Adrenal gland (tissue), 5 donors: ENCODE measurements at regions not wholly inside any gene's neighbourhood (a gene's known extent, or its start where the extent isn't known, plus 50 kb on each side); places are given as distances from the start of the nearest gene placed in this dataset.

ENCODE experiments used
- CTCF ChIP-seq, 6 experiments: fragments of 450-650 bp in 4 of 6; fragments of 200-600 bp in 2 of 6; sonication (generic) in 1 of 6; IDR thresholded peaks; 1 replicate in 5 of 6; 2 replicates in 1 of 6; pipeline versions ENCODE4 v1.5.1 to v1.8.0; 2016 to 2021; ENCODE audit warnings: antibody characterized with exemption in 6 of 6, mild to moderate bottlenecking in 2 of 6, moderate library complexity in 1 of 6
- POLR2A ChIP-seq, 2 donors: fragments of 450-650 bp; IDR thresholded peaks; one replicate each; pipeline ENCODE4 v1.6.1; 2017; ENCODE audit warnings: antibody characterized with exemption in 2 of 2, mild to moderate bottlenecking in 2 of 2, moderate library complexity in 1 of 2
- donor health status: DM: no; HTN: no; CAD: no.

DNA sequence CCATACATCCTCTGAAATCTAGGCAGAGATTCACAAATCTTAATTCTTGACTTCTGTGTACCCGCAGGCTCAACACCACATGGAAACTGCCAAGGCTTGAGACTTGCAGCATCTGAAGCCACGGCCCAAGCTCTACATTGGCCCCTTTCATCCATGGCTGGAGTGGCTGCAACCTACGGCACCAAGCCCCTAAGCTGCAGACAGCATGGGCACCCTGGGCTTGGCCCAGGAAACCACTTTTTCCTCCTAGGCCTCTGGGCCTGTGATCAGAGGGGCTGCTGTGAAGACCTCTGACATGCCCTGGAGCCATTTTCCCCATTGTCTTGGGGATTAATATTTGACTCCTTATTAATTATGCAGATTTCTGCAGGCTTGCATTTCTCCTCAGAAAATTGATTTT lies 457.9 kb downstream of the GRIA2 start:
- TF ChIP-seq POLR2A (IDR thresholded peaks at IDR 0.05) (no peak), CTCF (IDR thresholded peaks at IDR 0.05) (no peak)
